ENCODE measurements at regions not wholly inside any gene's neighbourhood (a gene's known extent, or its start where the extent isn't known, plus 50 kb on each side); places are given as distances from the start of the nearest gene placed in this dataset.

- DNase-seq, result peak; percentile 61
Observed at GRCh38 chr3:115325539-115325938, 178.5 kb upstream of the ZBTB20 start.

- no peak for DNase-seq
Observed at GRCh38 chr3:115330430-115330829, 183.3 kb upstream of the ZBTB20 start.

- DNase-seq, result no peak
Observed at GRCh38 chr3:115332998-115333397, 185.9 kb upstream of the ZBTB20 start.

- no peak for DNase-seq
Observed at GRCh38 chr3:115336836-115337235, 189.7 kb upstream of the ZBTB20 start.

GRCh38 chr3:115340586-115340985 lies 193.5 kb upstream of the ZBTB20 start:
- no peak for DNase-seq

- no peak for DNase-seq
Observed at GRCh38 chr3:115341208-115341607, 194.1 kb upstream of the ZBTB20 start.

- DNase-seq, result peak; percentile 16
Observed at GRCh38 chr3:115347737-115348136, 200.6 kb upstream of the ZBTB20 start.

- no peak for DNase-seq
Observed at GRCh38 chr3:115348412-115348811, 201.3 kb upstream of the ZBTB20 start.

- no peak for DNase-seq
Observed at GRCh38 chr3:115348951-115349745, 202.1 kb upstream of the ZBTB20 start.

GRCh38 chr3:115350606-115351005 lies 203.5 kb upstream of the ZBTB20 start:
- DNase-seq, result no peak

- DNase-seq, result no peak
Observed at GRCh38 chr3:115351193-115351592, 204.1 kb upstream of the ZBTB20 start.

- DNase-seq, result no peak
Observed at GRCh38 chr3:115354010-115354409, 206.9 kb upstream of the ZBTB20 start.

GRCh38 chr3:115357456-115357855 lies 210.4 kb upstream of the ZBTB20 start:
- no peak for DNase-seq

GRCh38 chr3:115359536-115359935 lies 212.4 kb upstream of the ZBTB20 start:
- no peak for DNase-seq

- DNase-seq, result no peak
Observed at GRCh38 chr3:115361806-115362205, 214.7 kb upstream of the ZBTB20 start.

- DNase-seq, result no peak
Observed at GRCh38 chr3:115363071-115363470, 216.0 kb upstream of the ZBTB20 start.

- DNase-seq, result no peak
Observed at GRCh38 chr3:115369021-115369420, 221.9 kb upstream of the ZBTB20 start.

- DNase-seq, result no peak
Observed at GRCh38 chr3:115375362-115375761, 228.3 kb upstream of the ZBTB20 start.

- DNase-seq, result no peak
Observed at GRCh38 chr3:115380883-115381572, 233.9 kb upstream of the ZBTB20 start.

GRCh38 chr3:115381573-115381912 lies 234.5 kb upstream of the ZBTB20 start:
- DNase-seq, result no peak

GRCh38 chr3:115381931-115382330 lies 234.8 kb upstream of the ZBTB20 start:
- DNase-seq, result no peak

GRCh38 chr3:115384381-115384780 lies 237.3 kb upstream of the ZBTB20 start:
- DNase-seq, result no peak

Data from renal pelvis (tissue), 1 donor.